NCI-H748 (cell line): ENCODE measurements at regions not wholly inside any gene's neighbourhood (a gene's known extent, or its start where the extent isn't known, plus 50 kb on each side); places are given as distances from the start of the nearest gene placed in this dataset.
"Not testable (repeated sequence)": the region's sequence is repeated elsewhere in the genome, so short reads cannot be mapped to it uniquely, and the experiment has no call there.

ENCODE experiments used
- DNase-seq: peaks from one replicate; lab custom pipeline; 2025; ENCODE audit not compliant: unreplicated experiment; lab: John Stamatoyannopoulos, UW

DNA sequence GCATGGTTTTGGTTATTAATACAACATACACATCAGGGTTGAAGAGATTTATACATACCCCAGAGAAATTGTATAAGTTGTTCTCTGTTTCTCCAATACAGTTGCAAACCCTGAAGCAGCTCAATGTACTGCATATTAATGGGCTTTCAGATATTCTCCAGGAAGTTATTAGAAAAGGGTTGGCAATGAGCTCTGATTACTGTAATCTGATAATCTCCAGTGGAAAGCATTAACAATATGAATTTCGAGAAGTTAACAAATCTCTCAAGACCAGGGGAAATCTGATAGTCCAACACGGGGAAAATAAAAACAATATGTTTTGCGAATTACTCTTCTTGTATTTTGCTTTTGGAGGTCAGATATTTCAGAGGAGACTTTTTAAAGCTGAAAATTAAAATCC lies 950.1 kb downstream of the TBL1XR1 start:
- DNase-seq, result no peak

DNA sequence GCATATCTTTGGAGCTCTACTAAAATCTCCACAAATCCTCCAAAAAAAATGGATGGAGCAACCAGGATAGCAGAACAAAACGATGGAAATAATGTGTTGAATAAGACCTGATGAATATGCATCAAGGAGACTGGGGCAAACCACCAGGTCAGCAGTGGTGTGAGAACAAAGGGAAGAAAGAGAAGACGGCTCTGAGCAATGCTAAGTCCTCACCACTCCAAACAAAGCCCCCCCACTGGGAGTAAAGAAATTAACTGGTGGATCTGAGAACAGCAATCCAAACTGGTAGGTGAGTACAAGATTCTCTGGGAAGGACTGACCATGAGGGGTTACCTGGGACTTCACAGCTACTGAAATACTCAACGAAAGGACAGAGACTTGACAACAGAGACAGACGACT lies 977.3 kb downstream of the TBL1XR1 start:
- DNase-seq, result no peak

DNA sequence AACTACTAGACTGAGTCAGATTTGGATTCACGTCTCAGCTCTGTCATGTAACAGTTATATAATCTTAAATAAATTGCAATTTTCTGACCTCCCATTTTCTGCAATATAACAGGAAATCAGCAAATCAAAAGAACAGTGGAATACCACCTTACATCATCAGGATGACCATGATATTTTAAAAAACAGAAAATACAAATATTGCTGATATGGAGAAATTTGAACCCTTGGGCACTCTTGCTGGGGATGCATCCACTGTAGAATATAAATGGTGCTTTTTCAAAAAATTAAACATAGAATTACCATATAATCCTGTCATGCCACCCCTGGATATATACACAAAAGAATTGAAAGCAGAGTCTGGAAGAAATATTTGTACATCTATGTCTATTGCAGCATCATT lies 982.5 kb downstream of the TBL1XR1 start:
- no peak for DNase-seq

DNA sequence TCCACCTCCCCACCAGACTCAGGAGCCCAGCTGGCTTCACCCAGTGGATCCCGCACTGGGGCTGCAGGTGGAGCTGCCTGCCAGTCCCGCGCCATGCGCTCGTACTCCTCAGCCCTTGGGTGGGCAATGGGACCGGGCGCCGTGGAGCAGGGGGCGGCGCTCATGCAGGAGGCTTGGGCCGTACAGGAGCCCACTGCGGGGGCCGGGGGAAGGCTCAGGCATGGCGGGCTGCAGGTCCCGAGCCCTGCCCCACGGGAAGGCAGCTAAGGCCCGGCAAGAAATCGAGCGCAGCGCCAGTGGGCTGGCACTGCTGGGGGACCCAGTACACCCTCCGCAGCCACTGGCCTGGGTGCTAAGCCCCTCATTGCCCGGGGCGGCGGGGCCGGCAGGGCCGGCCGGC lies 984.0 kb downstream of the TBL1XR1 start:
- not testable (repeated sequence) for DNase-seq

DNA sequence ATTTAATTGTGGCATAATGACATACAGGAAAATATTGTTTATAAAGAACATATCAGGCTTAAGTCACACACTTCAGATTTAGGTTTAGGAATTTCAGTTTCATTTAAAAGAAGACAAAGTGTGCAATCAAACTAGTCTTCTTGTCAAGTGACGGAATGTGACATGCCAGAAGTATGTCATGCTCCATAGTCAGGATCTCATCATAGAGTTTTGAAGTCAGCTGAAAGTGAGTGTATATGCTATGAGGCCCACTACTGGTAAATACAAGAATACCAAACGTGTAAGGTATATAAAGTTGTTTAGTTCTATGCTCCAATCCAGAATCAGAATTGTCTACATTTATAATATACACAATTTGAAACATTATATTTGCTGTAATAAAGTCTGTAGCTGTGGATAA lies 988.4 kb downstream of the TBL1XR1 start:
- DNase-seq, result no peak

DNA sequence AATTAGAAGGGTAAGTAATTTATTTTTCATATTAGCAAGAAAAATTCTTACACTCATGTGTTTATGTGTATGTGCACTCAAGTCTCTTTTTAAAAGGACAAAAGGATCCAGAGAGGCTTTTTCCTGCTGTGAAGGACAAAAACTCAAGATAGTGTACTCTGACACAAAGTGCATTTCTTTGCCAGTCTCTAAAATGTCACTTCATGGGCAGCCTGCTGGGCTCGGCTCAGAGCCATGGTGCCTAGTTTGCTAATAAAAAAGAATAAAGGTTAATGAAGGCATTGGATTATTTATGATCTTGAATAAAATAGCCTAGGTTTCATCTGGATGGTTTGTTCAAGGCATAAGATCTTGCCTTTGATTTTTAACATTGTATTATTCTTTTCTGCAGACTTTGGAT lies 989.0 kb downstream of the TBL1XR1 start:
- no peak for DNase-seq

DNA sequence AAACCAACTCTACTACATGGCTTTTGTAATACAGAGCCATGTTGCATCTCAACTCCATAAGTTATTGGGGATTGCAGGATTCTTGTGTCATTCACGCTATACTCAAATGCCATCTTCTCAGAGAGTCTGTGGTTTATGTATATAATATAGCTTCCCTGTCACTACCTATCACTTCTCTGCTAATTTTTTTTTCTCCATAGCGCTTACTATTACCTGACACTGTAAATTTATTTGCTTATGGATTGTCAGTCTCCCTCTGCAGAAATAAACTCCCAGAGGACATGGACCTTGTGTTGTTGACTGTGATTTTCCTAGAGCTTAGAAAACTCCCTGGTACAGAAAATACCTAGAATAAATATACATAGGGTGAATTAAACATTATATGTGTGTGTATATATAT lies 990.5 kb downstream of the TBL1XR1 start:
- no peak for DNase-seq

DNA sequence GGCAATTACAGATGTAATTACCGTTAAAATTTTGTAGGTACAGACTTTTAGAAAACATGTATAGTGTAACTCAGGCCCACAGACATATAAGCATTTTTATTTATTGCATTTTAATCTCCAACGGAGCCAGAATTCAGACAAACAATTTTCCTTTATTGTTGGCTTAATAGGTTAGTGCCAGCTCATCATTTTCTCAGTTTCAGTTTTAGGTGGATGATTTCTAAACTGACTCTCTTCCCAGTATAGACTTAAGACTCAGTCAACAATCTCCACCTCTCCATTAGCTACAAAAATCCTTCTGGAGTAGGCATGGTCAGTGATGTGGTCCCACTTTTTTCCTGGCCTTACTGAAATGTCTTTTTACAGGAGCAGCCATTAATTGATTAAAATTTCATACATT lies 994.6 kb downstream of the TBL1XR1 start:
- DNase-seq, result no peak

DNA sequence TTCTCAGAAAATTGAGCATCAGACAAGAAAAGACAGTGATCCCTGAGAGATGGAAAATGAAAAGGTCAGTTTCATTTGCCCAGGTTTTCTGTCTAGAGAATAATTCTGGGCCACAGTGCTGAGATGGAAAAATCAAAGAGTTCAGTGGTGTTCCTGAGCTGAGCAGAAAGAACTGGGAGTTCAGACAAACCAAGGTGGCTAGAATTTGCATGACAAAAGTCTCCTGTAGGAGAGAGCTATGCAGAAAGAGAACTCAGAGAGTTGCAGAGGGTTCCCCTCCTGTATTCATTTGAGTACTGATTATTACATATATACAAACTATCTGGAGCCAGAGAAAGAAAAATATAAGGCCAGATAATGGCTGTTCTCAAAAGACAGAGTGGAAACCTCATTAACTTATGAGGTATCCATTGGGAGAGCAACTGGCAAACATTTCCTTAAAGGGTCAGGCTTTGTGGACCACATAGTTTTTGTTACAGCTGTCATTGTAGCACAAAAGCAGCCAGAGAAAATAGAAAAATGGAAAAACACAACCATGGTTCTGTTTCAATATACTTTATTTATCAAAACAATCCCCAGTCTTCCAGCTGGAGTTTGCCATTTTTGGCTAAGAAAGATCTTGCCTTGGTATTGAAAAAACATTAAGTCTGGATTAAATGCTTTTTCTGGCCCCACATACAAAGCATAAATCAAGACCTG lies 1004.1 kb downstream of the TBL1XR1 start:
- DNase-seq, result no peak

DNA sequence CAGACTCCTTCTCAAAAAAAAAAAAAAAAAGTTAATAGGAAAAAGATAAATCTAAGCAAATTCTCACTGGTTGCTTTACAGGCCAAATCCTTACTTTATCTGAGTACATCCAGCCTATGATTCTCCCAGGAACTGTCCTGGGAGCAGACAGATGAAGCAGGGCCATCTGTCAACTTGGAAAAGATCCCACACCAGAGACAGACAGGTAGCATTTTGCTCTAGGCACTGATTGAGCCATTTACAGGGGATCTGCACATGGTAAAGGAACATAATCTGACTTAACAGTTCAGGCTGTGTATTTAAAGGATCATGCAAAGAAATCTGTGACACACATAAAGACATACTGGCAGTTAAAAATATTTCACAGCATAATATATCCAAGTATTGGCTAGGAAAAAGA lies 1006.5 kb downstream of the TBL1XR1 start:
- no peak for DNase-seq

DNA sequence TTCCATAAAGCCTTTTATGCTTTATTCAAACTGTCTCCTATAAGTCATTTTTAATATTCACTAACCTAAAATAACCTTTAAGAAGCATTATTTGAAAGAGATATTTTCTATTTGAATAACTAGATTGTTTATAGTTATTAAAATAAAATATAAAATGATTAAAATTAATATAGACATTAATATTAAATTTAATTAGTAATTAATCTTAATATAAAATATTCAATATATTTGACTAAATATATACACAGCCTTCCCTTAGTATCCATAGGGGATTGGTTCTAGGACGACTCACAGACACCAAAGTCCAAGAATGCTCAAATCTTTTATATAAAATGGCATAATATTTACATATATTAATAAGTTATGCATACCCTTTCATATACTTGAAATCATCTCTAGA lies 1014.1 kb downstream of the TBL1XR1 start:
- no peak for DNase-seq

DNA sequence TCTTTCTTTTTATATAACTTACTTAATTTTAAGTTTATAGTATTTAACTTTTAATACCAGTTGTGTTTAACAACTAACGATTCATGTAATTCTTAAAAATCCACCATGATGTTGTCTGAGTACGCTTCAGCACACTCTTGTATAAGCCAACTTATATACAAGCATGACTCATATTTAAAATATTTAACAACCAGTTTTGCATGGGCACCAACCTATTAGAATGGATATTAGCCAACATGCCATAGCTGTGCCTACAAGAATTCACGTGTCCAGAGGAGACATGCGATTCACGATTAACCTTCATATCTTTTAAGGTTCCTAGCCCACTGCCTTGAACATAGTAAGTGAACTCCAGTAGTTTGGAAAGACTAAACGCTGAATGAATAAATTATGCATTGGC lies 1023.2 kb downstream of the TBL1XR1 start:
- DNase-seq, result no peak

DNA sequence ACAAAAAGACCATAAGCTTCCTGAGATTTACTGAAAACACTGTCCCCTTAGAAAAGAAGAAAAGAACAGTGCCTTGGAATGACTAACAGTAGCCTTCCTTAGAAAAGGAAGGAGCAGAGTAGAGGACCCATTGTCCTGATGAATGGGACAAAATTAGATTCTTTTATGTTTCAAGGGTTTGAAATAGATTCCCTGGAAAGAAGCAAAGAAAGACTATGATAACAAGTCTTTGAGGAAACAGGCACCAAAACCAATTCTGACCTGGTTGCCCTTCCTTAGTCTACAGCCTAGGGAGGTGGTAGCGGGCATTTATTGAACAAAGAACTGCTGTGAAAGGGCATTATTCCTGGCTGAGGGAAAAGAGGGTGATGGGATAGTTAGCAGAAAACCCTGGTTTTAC lies 1024.8 kb downstream of the TBL1XR1 start:
- DNase-seq, result no peak

DNA sequence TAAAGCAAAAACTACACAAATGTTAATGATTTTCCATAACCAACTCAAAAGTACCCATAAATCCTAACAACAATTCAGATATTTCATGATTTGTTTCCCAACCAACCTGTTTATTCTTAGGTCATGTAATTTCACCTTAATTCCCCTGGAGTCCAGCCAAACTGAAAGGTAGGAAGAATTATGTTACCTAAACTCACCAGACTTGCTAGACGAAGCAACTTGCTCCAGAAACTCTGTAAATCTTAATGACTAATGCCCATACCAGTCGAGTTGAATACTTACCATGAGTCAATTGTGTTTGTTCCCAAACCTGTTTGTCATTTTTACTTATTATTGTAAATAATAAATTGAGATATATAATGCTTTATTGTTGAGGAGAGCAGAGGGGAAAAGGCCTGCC lies 1030.0 kb downstream of the TBL1XR1 start:
- DNase-seq, result peak; percentile 82

DNA sequence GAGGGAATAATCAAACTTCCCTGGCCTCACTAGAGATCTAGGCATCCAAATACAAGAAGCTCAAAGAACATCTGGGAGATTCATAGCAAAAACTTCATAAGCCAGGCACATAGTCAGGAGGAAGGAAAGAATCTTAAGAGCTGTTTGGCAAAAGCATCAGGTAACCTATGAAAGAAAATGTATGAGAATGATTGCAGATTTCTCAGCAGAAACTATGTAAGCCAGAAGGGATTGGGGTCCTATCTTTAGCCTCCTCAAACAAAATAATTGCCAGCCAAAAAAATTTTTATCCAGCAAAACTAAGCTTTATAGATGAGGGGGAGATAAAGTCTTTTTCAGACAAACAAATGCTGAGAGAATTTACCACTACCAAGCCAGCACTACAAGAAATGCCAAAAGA lies 1036.3 kb downstream of the TBL1XR1 start:
- DNase-seq, result peak; percentile 7

DNA sequence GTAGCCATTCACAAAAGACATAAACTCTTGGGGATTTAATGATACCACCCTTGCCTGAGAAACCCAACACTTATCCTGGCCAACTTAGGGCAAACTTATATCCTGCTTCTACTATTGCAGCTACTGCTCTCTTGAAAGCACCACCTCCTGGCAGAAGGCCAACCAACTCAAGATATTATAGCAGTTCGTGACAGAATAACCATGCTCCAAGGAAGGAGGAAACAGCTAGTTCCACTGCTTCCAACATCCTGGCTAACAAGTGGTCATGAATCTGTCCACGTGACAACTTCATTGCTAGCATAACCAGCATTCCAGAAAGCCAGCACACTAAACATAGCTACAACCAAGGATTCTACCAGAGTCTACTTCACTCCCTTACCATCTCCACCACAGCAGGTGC lies 1037.5 kb downstream of the TBL1XR1 start:
- no peak for DNase-seq

DNA sequence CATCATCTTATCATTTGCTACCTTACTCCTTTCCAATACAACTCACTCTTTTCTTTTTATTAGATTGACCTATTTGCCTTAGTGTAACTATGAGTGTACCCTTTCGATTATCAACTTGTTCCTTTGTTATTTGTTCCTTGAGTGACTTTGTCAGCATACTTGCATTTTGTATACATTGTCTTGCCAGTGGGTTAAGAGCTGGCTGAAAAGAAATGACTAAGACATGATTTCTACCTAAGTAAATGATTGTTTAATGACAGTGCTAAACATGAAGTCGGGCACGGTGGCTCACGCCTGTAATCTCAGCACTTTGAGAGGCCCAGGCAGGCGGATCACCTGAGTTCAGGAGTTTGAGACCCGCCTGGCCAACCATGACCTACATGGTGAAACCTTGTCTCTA lies 1042.3 kb downstream of the TBL1XR1 start:
- DNase-seq, result no peak

DNA sequence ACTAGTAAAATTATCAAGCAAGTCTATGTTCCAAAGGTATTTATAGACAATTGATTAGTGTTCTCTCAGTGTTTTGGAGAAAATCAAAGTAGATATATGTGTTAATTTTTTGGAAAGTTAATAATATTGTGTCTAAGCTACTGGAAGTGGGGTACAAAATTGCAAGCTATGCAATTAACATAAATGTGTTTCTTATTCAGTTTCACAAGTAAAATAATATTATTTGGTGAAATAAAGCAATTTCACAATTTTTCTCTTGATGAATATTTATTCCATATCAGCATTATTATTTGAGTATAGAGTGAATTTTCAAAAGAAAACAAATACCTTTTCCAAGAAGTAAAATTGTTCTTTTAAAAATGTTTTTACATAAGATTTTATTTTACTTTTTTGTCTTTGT lies 1047.7 kb downstream of the TBL1XR1 start:
- DNase-seq, result no peak

DNA sequence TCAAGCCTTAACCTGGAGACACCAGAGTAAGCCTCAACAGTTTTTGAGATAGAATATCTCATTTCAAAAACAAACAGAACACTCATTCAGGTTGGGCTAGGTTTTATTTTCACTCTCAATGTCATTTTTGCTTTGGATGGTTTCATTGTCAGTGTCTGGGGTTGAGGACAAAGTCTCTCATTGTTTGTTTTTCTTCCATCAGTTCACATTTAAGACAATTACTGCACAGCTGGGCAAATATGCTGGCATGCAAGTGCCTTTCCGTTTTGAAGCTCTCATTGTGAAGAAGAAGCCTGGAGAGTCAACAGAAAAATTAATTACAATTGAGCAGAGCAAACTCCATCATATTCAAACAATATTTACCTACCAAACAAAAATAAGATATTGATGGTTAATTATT lies 1050.0 kb downstream of the TBL1XR1 start:
- peak; percentile 98 for DNase-seq

DNA sequence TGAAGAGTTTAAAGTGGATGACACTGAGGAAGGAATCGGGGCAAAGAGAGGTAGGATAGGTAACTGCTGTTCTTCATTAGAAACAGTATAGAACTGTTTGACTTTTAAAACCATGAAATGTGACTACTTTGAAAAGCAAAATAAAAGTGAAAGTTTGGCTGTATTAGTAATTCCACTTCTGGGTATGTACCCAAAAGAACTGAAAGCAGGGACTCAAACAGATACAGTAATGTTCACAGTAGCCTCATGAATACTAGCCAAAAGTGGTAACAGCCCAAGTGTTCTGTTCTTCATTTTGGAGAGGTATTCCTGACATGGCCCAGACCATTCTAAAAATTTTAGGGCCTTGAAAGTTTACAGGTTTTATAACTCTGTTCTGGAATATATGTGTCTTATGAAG lies 1055.4 kb downstream of the TBL1XR1 start:
- no peak for DNase-seq

DNA sequence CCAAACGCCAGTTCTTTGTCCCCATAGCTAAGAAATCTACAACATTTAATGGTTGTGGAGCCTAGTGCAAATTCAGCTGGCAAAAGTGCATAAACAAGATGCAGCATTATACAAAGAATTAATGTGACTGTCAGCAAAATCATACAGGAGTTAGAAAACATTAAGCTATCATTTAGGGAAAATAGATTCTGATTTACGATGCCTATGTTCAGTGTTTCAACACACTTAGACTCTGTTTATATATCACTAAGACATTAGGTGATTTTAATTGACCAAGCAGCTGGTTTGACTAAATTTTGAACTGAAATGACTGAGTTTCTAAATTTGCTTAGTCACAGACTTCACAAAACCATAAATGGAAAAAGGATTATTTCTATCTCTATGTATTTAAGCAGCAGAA lies 1076.8 kb downstream of the TBL1XR1 start:
- peak; percentile 85 for DNase-seq

DNA sequence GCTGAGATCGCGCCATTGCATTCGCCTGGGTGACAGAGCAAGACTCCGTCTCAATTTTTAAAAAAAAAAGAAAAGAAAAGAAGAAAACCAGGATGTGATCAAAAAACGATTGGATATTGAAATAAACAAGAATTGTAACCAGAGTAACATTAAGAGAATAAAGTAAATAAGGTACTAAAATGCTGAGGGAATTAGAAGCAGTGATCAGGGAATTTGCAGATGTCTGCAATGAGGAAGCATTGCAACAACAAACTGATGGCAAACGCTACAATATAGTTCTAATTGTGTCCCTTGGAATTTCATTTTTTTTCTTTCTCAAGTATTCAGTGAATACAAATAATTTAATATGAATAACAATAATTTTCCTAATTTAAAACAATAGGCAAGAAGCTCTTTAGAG lies 1077.5 kb downstream of the TBL1XR1 start:
- DNase-seq, result peak; percentile 37

DNA sequence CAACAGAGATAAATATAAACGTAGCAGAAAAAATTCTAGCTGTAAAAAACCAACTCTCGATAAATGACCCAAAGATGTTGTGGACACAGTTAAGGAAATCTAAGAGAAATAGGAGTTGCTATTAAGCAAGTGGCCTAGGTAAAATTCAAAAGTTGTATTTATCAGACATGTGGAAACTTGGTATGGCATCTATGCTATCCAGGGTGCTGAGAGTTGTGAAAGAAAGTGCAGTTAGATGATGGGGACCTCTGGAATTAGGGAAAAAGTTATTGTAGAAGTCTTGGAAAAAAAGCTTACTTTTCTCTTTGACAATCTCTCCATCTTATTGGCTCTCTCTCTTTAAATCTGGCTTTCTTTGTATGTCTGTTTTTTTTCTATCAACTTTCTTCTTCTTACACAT lies 1090.9 kb downstream of the TBL1XR1 start:
- no peak for DNase-seq

DNA sequence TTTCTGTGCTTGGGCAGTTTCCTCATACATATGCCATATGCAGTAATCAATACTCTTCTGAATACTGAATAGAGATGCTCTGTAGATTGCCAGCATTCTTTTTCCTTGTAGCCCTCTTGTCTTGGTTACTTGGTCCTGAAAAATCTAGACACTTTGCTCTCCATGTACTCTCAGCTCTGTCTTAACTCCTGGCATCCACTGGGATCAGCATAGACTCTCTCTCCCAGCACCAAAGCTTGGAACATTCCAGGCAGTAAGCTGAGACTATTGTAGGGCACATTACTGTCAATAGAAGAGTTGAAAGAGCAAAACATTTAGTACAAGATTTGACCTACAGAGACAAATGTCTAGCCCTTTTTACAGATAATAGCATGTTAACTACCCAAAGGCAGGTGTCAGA lies 1100.3 kb downstream of the TBL1XR1 start:
- peak; percentile 2 for DNase-seq
